HG03457 (cell line): ENCODE measurements at regions not wholly inside any gene's neighbourhood (a gene's known extent, or its start where the extent isn't known, plus 50 kb on each side); places are given as distances from the start of the nearest gene placed in this dataset.

Experiments
- ATAC-seq: cut with Tn5 transposase; IDR thresholded peaks from one replicate; pipeline ENCODE4 v1.9.1; 2021; ENCODE audit warnings: moderate number of reproducible peaks; ENCODE audit not compliant: unreplicated experiment

DNA sequence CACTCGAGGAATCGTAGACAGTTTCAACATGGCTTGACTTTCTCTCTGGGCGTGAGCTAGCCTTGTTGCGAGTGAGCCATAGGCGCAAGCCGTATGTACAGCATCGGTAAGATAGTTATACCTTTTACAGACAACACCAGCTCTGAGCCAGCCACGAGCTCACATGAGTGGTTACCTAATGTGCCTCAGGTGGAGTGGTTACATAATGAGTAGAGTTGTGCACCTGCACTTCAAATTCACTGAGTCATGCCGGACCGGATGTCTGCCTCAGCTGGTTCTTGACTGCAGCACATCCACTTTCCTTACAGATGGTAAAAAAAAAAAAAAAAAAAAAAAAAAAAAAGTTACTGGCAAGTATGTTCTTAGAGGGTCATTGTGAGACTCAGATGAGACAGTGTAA is 360.4 kb upstream of the NR5A2 start:
- no peak for ATAC-seq

- no peak for ATAC-seq
Observed at GRCh38 chr1:199669916-199670315, 357.6 kb upstream of the NR5A2 start.

- no peak for ATAC-seq
Observed at GRCh38 chr1:199671684-199672083, 355.8 kb upstream of the NR5A2 start.

DNA sequence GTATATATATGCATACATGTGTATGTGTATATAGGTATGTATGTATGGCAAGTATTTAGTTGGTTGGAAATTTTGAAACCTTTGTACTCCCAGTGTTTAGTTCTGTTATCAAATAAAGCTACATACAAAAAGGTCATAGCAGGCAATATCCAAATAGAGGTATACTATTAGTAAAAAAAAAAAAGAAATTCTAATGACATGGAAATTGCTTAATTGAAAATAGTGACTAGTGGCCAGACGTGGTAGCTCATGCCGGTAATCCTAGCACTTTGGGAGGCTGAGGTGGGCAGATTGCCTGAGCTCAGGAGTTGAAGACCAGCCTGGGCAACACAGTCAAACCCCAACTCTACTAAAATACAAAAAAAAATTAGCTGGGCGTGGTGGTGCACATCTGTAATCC is 351.6 kb upstream of the NR5A2 start:
- no peak for ATAC-seq

DNA sequence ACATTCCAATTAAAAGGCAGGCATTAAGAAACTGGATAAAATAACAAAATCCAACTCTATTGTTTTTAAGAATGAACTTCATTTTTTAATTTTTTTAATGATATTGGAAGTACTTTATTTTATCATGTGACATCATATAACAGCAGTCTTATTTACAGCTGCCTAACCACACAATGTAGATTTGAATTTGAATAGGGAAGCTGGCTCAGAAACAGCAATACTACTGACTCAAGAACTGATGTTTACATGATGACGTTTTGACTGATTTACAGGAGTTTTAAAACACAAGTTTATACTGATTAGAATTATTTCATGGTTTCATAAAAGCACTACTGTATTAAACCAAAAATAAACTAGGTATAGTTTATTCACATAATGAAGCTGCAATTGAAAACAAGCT is 348.7 kb upstream of the NR5A2 start:
- ATAC-seq: no peak

DNA sequence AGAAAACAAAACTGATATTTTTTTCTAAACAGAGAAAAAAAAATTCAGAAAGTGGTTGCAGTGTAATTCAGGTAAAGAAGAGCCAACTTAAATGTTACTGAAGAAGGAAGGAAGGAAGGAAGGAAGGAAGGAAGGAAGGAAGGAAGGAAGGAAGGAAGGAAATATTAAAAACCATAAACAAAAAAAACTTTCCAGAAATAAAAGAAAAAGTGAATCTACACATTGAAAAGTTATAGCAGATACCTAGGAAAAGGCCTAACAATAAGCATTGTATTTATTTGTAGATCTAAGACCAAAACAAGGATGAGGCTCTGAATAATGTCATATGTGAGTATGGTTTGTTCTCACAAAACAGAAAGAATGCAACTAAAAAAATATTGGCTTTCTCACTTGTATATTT is 345.4 kb upstream of the NR5A2 start:
- no peak for ATAC-seq

DNA sequence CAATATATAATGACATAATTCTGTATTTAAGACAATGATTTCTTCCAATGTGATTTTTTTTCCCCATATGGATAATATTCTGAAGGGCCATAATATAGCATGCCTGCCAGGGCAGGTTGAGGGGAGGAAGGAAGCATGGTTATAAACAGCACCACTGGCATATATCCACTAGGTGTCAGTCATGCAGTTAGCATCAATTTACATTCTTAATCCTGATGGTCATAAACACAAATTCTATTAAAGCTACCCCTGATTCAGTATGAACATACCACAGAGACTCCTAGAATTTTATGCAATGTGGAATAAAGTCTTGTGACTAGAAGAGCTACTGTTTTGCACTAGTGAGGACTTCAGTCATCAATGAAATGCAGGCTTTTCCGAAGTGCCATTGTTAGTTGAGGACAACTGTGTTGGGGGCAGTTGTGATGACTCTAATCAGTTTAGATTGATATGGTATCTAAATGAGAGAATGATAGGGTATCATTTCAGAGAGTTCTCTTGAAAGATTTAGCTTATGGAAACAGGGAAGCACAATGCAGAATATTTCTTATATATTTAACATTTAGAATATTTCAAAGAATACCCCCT is 342.7 kb upstream of the NR5A2 start:
- ATAC-seq: peak; percentile 63

DNA sequence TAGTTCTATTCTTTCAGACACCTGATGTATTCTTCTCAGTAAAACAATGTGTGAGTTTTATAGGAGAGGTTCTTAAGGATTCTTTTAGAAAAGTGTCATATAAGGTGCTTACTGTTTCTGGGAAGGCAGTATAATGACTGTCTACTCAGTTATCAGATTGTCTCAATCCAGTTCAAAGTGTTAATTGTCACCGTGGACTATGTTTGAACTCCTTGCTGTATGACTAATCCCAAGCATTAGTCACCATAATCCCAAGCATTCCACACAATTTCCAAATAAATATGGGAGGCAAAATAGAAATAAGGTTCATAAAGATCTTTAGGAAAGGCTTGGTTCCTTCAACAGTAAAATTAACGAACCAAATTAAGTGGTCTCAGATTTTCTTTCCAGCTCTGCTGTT is 342.1 kb upstream of the NR5A2 start:
- ATAC-seq: no peak

- ATAC-seq: no peak
Observed at GRCh38 chr1:199687321-199687720, 340.2 kb upstream of the NR5A2 start.

DNA sequence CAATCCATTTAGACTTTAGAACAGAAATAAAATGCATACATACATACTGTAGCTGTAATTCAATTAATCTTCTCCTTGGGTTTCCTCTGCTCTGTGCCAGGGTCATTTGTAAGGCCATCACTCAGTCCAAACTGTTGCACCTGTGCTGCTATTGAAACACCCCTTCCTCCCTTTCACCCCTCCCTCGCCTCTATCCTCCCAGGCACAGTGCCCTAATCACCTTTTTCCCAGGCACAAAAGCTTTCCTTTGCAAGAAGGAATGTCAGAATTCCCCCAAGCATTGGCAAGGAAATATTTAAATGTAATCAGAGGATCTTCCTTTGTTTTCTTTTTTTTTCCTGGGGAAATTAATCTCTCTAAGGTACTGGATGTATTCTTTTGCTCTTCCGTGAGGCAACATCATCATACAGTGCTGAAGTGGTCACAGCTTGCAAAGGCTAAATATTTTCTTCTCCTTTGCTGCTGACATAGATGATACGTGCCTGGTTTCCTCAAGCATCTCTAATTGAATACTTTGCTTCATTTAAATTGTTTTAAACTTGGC is 339.3 kb upstream of the NR5A2 start:
- no peak for ATAC-seq

DNA sequence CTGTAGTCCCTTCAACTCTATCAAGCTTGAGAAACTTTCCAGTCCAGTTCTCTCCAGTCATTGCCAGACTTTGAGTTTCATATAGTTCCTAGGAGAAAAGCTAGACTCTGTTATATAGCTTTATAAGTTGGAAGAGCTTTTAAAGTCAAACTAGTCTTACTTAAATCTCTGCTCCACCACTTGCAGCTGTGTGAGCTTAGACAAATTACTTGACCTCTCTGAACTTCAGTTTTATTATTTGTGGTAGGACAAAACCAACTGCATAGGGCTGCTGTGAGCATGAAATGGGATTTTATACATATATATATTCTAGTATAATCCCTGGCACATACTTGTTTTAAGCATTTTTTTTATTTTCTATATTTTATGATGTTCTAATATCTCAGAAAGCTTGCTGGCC is 338.7 kb upstream of the NR5A2 start:
- ATAC-seq: no peak

DNA sequence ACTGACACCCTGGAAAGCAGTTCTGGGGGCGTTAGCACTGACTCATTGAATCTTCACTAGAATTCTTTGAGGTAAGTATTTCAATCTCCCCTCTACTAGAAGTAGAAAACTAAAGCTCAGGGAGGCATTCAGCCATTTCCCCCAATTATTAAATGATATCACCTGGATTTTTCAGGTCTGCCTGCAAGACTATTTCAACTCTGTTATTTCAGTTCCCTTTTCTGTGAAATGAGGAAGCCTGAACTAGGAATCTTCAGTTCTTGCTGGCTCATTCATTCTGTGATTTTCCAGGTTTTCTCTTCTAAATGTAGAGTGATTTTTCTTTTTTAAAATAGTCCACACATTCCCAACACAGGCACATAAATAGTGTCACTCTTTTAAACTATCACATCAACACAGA is 337.0 kb upstream of the NR5A2 start:
- ATAC-seq: no peak

GRCh38 chr1:199691540-199691939 is 336.0 kb upstream of the NR5A2 start:
- ATAC-seq: no peak

GRCh38 chr1:199693724-199694123 is 333.8 kb upstream of the NR5A2 start:
- ATAC-seq: no peak

DNA sequence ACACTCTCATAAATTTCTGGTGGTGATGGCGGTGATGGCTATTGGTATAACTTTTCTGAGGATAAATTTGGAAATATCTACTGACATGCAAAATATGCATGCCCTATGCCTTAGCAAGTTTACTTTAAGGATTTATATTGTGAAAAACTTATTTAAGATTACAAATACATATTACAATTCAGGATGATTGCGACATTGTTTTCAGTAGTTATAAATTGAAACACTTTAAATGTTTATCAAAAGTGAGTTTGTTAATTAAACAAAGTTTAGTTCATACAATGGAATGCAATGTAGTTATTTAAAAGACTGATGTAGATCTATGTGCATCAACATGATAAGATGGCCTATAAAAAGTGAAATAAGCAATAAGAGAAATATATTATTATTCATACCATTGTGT is 331.3 kb upstream of the NR5A2 start:
- ATAC-seq: no peak

DNA sequence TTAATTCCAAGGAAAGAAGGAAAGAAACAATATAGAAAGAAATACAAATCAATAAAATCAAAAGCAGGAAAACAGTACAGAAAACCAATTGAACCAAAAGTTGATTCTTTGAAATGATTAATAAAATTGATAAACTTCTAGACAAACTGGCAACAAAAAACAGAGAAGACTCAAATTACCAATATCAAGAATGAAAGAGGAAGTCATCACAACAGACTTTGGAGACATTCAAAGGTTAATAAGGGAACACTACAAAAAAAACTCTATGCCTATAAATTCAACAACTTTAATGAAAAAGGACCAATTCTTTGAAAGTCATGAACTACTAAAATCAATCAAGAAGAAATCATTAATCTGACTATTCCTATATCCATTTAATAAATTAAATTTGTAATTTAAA is 329.3 kb upstream of the NR5A2 start:
- no peak for ATAC-seq

DNA sequence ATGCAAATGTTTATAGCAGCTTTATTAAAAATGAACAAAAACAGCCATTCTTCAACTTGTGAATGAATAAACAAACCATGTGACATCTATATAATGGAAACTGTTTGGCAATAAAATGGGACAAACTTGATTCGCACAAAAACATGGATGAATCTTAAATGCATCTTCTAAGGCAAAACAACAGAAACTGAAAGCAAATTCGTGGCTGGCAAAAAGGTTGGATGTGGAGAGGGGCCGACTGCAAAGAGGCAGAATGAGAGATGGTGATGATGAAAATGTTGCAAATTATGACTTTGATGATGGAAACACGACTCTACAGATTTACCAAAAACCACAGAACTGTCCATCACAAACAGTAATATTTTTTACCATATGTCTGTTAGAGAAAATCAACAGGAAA is 327.0 kb upstream of the NR5A2 start:
- no peak for ATAC-seq

DNA sequence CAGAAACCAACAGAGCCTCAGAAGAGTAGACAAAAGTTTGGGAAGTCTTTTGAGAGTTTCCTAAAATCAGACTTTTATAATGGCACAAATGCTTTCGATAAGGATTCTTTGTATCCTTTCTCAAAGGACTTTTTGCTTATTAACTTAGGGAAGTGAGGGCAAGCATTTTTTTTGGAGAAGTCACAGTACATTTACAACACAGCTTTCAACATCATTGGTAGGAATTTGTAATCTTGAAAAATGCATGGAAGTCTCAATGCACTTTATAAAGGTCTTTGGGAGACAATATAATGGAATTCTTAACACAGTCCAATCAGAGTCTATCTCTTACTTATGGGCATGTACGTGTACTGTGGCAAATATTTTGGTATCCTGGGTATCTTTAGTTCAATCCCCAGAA is 325.8 kb upstream of the NR5A2 start:
- ATAC-seq: no peak

DNA sequence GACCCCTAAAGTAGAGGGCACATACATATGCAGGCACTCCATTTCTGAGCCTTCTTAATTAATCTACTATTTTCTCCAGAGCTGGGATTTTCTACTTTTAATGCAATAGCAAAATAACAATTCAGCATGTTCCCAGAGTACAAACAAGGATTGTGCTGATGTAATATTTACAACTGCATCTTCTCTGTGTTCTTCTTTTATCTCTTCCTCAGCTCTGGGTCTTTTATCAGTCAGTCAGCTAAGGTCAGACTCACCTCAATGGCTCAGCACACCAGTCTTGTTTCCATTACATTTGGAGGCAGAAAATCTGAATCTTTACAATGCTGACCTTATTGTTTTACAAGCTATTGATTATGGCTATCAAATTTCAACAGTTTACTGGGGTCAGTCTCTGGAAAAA is 323.3 kb upstream of the NR5A2 start:
- no peak for ATAC-seq

DNA sequence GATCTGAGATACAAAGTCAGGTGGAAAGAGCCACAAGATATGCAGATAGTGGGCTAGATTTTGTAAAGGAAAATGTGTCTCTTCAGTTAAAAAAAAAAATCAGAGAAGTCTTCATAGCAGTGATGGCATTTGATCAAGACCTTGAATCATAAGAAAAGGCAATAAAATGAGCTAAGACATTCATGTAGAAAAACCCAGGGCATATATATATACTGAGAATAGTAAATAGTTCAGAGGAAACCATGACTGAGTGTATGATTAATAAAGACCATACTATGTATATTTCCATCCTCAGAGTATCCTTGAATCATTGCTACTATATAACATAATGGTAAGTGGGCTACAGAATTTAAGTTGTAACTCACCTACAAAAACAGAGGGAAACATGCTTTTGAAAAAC is 321.7 kb upstream of the NR5A2 start:
- ATAC-seq: no peak

DNA sequence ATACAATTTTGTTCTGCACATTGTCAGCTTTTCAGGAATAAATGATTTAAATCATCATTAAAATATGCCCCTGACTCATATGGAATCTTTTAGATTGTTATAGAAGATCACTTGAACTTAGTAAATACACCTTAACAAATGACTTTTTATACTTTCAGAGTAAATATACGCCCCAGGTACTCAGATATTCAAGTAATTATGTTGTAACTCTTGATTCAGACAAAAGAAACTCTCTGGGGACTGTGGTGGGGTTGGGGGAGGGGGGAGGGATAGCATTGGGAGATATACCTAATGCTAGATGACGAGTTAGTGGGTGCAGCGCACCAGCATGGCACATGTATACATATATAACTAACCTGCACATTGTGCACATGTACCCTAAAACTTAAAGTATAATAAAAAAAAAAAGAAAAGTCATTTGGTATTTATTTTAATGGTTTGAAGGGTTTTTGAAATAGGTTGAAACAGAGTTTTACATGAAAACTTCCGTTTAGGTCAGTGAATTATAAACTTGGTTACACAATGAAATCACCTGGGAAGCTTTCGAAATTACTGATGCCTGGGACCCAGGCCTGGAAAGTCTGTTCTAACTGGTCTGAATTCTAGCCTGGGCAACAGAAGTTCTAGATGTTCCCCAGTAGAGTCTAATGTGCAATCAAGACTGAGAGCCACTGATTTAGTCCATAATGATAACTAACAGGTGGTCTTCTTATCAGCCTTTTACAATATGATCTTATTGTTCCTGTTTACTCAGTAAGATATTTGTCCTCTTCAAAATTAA is 320.5 kb upstream of the NR5A2 start:
- ATAC-seq: no peak

GRCh38 chr1:199710974-199711373 is 316.5 kb upstream of the NR5A2 start:
- no peak for ATAC-seq

GRCh38 chr1:199716729-199717128 is 310.8 kb upstream of the NR5A2 start:
- no peak for ATAC-seq
